Fibroblast of mammary gland (primary cell): ENCODE measurements at regions not wholly inside any gene's neighbourhood (a gene's known extent, or its start where the extent isn't known, plus 50 kb on each side); places are given as distances from the start of the nearest gene placed in this dataset.

Experiments
- DNase-seq: peaks from one replicate; pipeline ENCODE4 v3.0.0-alpha.2; 2010; ENCODE audit warnings: low read depth
- H3K4me3 ChIP-seq: 2 replicates; pipeline ENCODE4 v1.5.1; 2011; ENCODE audit warnings: low read depth, mild to moderate bottlenecking, low read length, moderate library complexity; ENCODE audit not compliant: control insufficient read depth
- TF ChIP-seq, protein P1 (sequence below): conservative IDR thresholded peaks from 2 replicates; pipeline ENCODE4 v1.5.1; 2011; ENCODE audit warnings: low read depth, low read length, inconsistent platforms; ENCODE audit not compliant: control insufficient read depth, insufficient read depth

DNA sequence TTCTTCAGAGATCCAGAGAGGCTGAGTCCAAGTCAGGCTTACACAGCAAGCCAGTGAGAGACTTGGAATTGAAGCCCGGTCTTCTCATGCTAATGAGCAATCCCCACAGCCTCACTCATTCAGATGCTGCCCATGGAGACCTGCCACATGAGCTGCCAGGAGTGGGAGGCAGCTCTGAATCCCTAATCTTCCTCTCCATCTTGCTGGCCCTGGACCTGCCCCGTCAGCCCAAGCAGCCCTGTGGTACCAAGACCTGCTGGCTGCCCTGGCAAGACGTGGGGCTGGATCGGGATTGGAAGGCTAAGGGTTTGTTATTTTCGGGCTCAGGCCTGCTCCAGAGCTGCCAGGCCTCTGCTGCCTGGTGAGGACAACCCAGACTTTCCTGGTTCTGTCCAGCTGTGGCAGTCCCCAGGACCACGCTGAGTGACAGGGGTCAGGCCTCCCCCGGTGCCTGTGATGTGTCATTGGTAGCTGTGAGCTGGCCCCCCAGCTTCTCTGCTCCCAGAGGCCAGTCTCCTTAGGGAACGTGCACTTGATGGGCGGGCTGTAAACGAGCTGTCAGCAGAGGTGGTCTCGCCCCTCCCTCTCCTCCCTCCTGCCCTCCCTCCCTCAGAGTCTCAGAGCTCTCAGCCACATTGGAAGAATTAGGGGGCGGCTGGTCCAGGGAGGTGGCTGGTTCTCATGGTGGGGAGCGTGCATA is 135.0 kb downstream of the FOXD2 start:
- TF ChIP-seq, protein P1, sequence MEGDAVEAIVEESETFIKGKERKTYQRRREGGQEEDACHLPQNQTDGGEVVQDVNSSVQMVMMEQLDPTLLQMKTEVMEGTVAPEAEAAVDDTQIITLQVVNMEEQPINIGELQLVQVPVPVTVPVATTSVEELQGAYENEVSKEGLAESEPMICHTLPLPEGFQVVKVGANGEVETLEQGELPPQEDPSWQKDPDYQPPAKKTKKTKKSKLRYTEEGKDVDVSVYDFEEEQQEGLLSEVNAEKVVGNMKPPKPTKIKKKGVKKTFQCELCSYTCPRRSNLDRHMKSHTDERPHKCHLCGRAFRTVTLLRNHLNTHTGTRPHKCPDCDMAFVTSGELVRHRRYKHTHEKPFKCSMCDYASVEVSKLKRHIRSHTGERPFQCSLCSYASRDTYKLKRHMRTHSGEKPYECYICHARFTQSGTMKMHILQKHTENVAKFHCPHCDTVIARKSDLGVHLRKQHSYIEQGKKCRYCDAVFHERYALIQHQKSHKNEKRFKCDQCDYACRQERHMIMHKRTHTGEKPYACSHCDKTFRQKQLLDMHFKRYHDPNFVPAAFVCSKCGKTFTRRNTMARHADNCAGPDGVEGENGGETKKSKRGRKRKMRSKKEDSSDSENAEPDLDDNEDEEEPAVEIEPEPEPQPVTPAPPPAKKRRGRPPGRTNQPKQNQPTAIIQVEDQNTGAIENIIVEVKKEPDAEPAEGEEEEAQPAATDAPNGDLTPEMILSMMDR, result no peak
- DNase-seq, result no peak
- H3K4me3 ChIP-seq, result no peak overlapping the region

DNA sequence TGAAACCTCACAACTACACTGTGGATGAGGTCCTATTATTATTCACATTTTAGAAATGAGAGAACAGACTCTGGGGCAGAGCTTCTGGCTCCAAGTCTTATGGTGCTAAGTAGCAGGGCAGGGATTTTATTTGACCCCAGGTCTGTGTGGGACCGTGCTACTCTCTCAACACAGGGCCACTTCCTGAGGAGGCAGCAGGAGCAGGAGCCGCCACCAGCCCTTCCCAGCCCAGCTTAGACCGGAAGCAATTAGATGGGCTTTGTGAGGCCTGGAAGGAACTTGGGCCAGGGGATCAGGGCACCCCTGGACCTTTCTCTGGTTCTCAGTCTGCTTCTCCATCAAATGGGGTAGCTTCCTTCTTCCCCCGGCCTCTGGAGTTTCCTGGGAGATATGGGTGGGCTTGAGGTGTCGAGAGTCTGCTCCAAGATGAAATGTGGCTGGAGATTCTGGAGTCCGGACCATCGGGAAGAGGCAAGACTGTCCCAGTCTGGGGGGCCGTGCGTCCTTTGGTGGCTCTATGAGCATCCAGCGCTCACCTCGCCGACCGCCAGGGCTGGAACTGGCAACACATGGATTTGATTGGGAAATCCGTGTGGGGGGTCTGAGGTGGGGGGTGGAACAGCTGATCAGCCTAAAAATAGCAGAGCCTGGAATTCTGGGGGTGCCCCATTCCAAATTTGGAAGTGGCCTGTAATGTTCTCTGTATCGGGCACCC is 136.8 kb downstream of the FOXD2 start:
- TF ChIP-seq, protein P1, result no peak
- no peak for DNase-seq
- no peak overlapping the region for H3K4me3 ChIP-seq

DNA sequence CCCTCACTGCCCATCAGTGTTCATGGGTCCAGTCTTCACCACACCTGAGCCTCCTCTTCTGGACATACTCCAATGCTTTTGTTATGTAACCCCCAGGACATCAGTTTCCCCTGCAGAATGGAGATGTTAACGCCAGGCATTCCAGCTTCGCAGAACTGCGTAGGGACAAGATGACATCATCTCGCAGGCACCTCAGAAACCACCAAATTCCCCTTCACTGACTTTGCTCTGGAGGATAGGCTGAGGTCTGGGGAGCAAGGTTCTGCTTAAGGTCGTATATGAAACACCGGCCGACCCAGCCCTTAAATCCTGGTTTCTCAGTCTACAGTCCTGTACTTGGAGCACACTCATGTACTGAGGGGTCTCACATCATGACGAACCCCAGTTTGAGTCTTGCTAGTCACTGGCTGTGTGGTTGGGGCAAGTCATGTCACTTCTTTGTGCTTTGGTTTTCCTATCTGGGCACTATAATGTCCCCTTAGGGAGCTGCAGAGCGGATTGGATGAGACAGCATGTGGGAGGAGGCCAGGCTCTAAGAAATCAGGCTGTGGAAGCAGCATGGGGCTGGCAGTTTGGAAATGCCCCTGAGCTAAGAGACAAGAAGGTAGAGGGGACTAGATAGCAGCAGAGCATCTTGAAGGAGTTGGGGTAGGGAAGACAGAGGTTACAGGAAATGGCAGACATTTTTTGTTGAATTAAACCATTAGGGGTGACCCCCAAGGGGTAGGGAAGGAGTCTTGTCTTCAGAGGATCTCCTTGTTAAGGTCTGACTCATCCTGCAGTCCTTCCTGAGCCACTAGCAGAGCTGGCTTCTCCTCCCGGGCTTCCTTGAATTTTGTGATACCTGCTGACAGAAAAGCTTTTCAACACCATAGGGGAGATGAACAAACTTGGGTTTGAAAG is 138.3 kb downstream of the FOXD2 start:
- DNase-seq, result peak; percentile 41
- H3K4me3 ChIP-seq, result no peak overlapping the region
- TF ChIP-seq, protein P1, result no peak

DNA sequence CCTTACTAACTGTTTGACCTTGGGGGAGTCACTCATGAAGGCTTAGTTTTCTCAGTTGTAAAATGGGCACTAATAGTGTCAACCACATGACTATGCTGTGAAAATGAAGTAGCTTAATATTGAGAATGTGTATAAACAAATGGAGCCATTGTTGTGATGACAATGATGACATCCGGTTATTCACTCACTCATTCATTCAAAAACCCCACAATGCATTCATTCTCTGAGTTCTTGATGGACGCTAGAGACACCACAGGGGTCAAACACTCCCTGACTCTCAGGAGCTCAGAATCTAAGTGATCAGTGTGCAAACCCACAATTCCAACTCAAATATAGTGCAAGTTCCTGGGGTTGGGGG is 138.9 kb downstream of the FOXD2 start:
- no peak for DNase-seq
- no peak overlapping the region for H3K4me3 ChIP-seq
- TF ChIP-seq, protein P1, result no peak

DNA sequence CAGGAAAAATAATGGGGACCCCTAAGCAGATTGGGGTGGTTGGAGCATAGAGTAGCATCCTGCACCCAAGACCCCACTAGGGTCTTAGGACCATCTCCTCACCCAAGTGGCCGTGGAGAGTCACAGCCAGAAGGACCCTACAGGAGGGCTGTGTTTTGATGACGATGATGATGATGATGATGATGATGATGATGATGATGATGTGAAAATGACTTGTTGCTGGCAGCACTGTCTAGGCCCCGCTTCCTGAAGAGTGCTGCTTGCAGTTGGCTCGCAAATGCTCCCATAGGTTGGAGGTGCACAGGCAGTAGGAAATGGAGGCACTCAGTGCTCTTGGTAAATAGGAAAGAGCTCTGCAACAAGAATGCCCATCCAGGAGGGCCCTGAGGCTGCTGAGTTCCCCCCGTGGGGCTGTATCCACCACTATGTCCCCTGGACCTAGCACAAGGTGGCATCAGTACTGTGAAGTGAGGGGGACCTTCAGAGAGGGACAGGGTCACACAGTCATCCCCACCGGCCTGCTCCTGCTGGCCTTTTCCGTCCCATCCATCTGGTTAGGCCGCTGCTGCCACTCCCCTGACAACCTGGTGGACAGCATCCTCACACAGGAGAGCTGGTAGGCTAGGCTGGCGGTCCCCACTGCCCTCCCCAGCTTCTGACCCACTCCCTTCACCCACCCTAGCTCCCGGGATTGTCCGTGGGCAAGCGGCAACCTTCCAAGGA is 139.6 kb downstream of the FOXD2 start:
- DNase-seq, result no peak
- TF ChIP-seq, protein P1, result no peak
- H3K4me3 ChIP-seq, result no peak overlapping the region
